ENCODE measurements at regions not wholly inside any gene's neighbourhood (a gene's known extent, or its start where the extent isn't known, plus 50 kb on each side); places are given as distances from the start of the nearest gene placed in this dataset.

DNA sequence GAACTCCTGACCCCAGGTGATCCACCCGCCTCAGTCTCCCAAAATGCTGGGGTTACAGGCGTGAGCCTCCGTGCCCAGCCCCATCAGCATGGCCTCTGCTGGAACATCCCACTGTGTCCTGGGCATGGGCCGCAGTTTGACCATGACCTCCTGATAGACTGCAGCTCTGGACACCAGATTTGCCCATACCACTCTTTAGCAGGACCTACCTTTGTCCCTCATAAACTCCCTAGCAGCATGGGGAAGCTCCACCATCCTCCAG, 92.6 kb downstream of the MYCN start:
- TF ChIP-seq, protein P1, sequence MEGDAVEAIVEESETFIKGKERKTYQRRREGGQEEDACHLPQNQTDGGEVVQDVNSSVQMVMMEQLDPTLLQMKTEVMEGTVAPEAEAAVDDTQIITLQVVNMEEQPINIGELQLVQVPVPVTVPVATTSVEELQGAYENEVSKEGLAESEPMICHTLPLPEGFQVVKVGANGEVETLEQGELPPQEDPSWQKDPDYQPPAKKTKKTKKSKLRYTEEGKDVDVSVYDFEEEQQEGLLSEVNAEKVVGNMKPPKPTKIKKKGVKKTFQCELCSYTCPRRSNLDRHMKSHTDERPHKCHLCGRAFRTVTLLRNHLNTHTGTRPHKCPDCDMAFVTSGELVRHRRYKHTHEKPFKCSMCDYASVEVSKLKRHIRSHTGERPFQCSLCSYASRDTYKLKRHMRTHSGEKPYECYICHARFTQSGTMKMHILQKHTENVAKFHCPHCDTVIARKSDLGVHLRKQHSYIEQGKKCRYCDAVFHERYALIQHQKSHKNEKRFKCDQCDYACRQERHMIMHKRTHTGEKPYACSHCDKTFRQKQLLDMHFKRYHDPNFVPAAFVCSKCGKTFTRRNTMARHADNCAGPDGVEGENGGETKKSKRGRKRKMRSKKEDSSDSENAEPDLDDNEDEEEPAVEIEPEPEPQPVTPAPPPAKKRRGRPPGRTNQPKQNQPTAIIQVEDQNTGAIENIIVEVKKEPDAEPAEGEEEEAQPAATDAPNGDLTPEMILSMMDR (IDR thresholded peaks at IDR 0.05): no peak
- H3K27ac ChIP-seq: no peak overlapping the region

DNA sequence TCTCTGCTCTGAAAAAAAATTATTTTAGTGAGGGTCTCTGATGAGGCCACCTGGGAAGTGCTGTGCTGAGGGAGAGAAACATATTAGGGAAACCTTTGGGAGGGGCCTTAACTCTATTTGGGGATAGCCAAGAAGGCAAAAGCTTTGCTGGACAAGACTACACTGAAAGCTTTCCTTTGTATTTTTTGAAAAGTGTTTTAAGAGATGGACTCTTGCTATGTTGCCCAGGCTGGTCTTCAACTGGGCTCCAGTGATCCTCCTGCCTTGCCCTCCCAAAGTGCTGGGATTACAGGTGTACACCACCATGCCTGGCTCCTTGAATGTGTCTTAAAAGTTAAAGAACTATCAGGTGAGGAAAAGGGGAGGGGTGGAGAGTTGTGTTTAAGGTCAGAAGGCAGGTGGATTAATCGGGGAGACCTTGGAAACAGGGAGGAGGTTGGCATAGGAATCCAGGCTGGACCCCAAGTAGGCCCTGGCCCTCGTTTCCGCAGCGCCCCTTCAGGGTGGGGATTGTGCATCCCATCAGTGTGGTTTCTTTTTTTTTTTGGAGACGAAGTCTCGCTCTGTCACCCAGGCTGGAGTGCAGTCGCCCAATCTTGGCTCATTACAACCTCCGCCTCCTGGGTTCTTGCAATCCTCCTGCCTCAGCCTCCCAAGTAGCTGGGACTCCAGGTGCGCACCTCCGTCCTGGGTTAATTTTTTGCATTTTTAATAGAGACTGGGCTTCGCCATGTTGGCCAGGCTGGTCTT, 92.1 kb downstream of the MYCN start:
- TF ChIP-seq ZFX (IDR thresholded peaks at IDR 0.05; ENCODE audit: borderline replicate concordance): no peak
- TF ChIP-seq, protein P1 (IDR thresholded peaks at IDR 0.05): no peak
- H3K27ac ChIP-seq: no peak overlapping the region

DNA sequence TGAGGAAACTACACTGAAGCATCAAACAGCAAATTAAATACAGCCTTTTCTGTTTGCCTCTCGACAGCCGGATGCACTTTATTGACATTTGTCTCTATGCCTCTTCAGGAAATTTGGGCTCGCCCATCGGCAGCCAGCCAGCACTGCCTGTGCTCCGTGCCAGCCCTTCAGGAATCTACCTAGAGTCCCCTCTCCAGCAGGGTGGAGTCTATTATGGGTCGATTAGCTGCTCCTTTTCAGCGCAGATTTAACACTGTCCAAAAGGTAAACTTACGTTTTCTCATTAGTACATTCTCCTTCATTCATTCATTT, 91.5 kb downstream of the MYCN start:
- TF ChIP-seq ZFX (IDR thresholded peaks at IDR 0.05; ENCODE audit: borderline replicate concordance): no peak
- TF ChIP-seq, protein P1 (IDR thresholded peaks at IDR 0.05): no peak
- H3K27ac ChIP-seq: no peak overlapping the region

DNA sequence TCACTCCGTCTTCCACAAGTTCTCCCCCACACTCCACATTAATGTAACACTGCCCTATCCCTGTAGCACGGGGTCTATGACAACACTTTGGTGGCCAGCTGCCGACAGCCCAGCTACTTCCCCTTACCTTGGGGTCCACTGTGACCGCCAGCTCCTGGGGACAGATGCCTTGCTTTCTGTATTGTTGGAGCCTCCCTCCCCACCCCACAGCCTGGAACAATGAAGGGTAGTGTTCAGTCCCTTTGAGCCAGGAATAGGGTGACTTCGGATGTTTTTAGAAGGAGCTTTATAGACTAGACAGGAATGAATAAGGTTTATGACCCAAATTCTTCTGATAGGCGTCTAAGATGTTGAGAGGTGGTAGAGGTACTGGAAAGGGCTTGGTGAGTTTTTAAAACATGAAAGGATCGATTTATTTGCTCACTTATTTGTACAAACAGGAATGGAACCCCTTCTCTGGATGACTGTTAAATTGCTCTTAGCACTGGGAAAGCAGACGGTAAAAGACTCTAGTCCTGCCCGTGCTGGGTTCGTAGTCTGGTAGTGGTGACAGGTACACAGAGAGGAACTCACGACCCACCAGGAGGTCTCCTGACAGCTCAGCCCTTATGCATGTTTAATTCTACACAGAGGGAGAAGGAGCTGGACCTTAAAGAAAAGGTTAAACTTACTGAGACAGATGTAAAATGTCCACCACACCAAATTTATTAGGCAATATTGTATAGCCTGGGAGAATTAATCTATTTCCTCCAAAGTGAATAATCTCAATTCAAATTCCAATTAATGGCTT, 90.9 kb downstream of the MYCN start:
- TF ChIP-seq, protein P1 (IDR thresholded peaks at IDR 0.05): no peak
- TF ChIP-seq ZFX (IDR thresholded peaks at IDR 0.05; ENCODE audit: borderline replicate concordance): no peak
- no peak overlapping the region for H3K27ac ChIP-seq

DNA sequence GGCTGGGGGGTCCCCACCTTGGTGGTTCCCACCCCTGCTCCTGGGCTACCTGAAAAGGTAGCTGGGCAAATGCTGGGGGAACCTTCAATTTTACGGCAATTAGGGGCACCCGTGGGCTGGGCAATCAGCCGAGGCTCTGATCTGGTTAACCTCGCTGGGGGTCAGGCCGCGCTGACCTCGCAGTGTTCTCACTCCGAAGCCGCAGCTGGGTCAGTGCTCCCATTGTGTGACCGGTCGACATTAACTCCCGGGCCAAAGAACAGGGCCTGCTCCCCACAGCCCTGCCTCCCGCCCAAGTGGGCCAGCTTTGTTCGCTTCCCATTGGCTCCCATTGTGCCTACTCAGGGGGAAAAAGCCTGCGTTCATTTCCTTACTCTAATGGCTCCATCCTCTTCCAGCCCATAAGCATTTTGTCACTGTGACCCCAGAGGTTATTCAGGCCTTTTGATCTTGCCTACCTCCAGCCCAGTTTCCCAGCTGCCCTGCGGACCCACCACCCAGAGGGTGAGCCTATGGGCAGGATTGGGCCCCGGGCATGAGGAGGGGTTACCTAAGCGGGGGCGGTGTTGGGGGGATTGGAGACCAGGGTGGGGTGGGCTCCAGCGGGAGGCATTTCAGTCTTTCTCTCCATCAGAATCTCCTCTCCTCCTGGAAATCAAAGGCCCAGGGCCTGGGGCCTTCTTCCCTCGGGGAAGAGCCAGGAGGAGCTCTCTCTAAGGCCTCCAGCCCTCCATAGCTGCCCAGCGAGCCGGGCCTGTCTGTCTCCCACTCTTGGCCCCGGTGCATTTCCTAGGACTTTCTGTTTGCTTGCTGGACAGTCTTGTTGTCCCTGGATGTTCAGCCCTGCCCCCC, 90.1 kb downstream of the MYCN start:
- no peak for TF ChIP-seq ZFX (IDR thresholded peaks at IDR 0.05; ENCODE audit: borderline replicate concordance)
- TF ChIP-seq, protein P1 (IDR thresholded peaks at IDR 0.05): no peak
- H3K27ac ChIP-seq: no peak overlapping the region

DNA sequence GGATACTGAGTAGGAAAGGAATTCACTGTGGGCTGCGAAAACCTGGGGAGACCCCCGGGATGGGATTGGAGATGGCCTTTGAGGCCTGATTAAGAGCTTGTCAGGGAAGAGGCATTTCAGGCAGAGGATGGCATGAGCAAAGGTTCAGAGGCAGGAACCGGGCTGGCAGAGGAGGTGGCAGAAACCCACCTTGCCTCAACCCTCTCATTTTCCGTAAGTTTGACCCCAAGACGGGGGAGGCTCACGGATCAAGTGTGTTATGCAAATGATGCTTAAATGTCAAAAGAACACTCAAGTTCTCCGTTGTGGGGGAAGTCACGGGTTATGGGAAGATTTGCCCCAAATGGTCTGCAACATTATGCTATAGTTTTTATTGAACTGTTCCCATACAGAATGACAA, 88.3 kb downstream of the MYCN start:
- TF ChIP-seq, protein P1 (IDR thresholded peaks at IDR 0.05): no peak
- TF ChIP-seq ZFX (IDR thresholded peaks at IDR 0.05; ENCODE audit: borderline replicate concordance): no peak

More for the DNA sequence above, 88.3 kb downstream of the MYCN start:
- no peak overlapping the region for H3K27ac ChIP-seq

Data from 22Rv1 (cell line).